ENCODE measurements at regions not wholly inside any gene's neighbourhood (a gene's known extent, or its start where the extent isn't known, plus 50 kb on each side); places are given as distances from the start of the nearest gene placed in this dataset.

- TF ChIP-seq CTCF (IDR thresholded peaks at IDR 0.05; ENCODE audit: low read depth, low read length, poor library complexity, severe bottlenecking) (no peak), EZH2phosphoT487 (IDR thresholded peaks at IDR 0.05; ENCODE audit: borderline replicate concordance, low read length) (no peak)
Observed at GRCh38 chr2:234242459-234242836, 191.9 kb downstream of the SPP2 start.
